Natural killer cell (primary cell): ENCODE measurements at regions not wholly inside any gene's neighbourhood (a gene's known extent, or its start where the extent isn't known, plus 50 kb on each side); places are given as distances from the start of the nearest gene placed in this dataset.

Source experiments
- ATAC-seq, 3 donors: fragments of 150-1000 bp in 2 of 3; fragments of 200-7000 bp in 1 of 3; cut with Tn5 transposase; 1 replicate in 1 of 3; 2 replicates in 2 of 3; pipeline ENCODE4 v1.10.0; 2021; ENCODE audit warnings: mild to moderate bottlenecking in 2 of 3, moderate library complexity in 2 of 3
- DNase-seq, 2 donors: peaks; one replicate each; pipeline versions ENCODE4 v3.0.0 to v3.0.0-alpha.2; 2013 to 2021; ENCODE audit warnings: mixed read lengths in 1 of 2
- H3K27ac ChIP-seq: one replicate; pipeline ENCODE4 v1.5.1; 2013; ENCODE audit warnings: mild to moderate bottlenecking, low read length
- H3K27me3 ChIP-seq: one replicate; pipeline ENCODE4 v1.6.1; 2013; ENCODE audit warnings: low read length; ENCODE audit not compliant: control insufficient read depth, insufficient read depth
- H3K36me3 ChIP-seq: one replicate; pipeline ENCODE4 v1.6.1; 2013; ENCODE audit warnings: low read length; ENCODE audit not compliant: control insufficient read depth, insufficient read depth
- H3K4me1 ChIP-seq: one replicate; pipeline ENCODE4 v1.6.1; 2013; ENCODE audit warnings: low read length; ENCODE audit not compliant: control insufficient read depth, insufficient read depth
- H3K4me3 ChIP-seq: one replicate; pipeline ENCODE4 v1.5.1; 2013; ENCODE audit warnings: low read length
- H3K9me3 ChIP-seq: one replicate; pipeline ENCODE4 v1.6.1; 2013; ENCODE audit warnings: low read length; ENCODE audit not compliant: control insufficient read depth, insufficient read depth
- H3K27ac Mint-ChIP-seq, 2 donors: one replicate each; pipeline ENCODE4 v1.8.0; 2022; ENCODE audit warnings: mild to moderate bottlenecking in 2 of 2, mixed read lengths in 2 of 2, moderate library complexity in 1 of 2
- H3K27me3 Mint-ChIP-seq, 2 donors: one replicate each; pipeline ENCODE4 v1.8.0; 2022; ENCODE audit warnings: low read depth in 2 of 2, mixed read lengths in 2 of 2
- H3K36me3 Mint-ChIP-seq: one replicate; pipeline ENCODE4 v1.8.0; 2022; ENCODE audit warnings: mixed read lengths
- H3K4me1 Mint-ChIP-seq, 2 donors: one replicate each; pipeline ENCODE4 v1.8.0; 2022; ENCODE audit warnings: mixed read lengths in 2 of 2
- H3K4me3 Mint-ChIP-seq: one replicate; pipeline ENCODE4 v1.8.0; 2022; ENCODE audit warnings: mild to moderate bottlenecking, moderate library complexity, mixed read lengths
- H3K9me3 Mint-ChIP-seq, 2 donors: one replicate each; pipeline ENCODE4 v1.8.0; 2022; ENCODE audit warnings: mixed read lengths in 2 of 2
- CTCF ChIP-seq: fragments of 200-600 bp; IDR thresholded peaks from one replicate; pipeline ENCODE4 v1.8.0; 2022; ENCODE audit warnings: antibody characterized with exemption
- WGBS: methylation state at CpG from one replicate; pipeline ENCODE4 v1.1.7; 2013; ENCODE audit warnings: missing lambda C conversion rate; ENCODE audit not compliant: insufficient coverage; 5-methylcytosine and 5-hydroxymethylcytosine counted together
- intact Hi-C: fragments of 100-400 bp; cut with micrococcal nuclease; formaldehyde crosslinking; loops from one replicate; pipeline ENCODE4 v1.14.2; 2022

DNA sequence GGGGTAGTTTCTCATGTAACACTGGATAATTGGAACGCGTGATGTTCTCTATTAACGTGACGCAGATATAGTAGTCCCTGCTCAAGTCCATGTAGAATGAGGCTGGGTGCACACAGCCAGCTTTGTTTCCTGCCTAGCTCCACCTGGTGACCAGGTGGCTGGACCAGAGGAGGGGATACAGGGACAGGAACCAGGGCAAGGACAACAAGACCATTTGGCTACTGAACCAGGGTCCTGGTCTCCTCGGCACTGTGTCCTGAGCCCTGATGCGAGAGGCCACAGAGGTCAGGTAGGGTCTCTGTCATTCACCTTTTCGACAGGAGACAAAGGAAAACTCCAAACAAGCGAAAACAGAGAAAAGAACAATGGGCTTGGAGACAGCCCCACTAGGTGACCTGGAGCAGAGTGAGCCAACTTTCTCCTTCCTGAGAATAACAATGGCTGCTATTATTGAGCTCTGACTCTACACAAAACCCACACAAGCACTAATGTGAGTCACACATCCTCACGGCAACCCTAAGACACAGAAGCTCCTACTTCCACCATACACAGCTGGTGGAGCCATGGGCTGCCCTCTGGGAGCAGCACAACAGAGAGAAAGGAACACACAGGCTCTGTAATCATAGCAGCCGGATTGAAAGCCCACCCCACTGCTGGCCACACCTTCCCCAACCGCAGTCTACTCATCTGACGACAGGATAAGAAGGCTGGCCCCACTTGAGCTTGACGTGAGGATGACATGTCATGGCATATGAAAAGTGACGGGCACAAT lies 67.3 kb upstream of the TEX51 start:
- no peak for DNase-seq
- H3K27ac ChIP-seq: no peak overlapping the region

GRCh38 chr2:126832014-126832413 lies 66.7 kb upstream of the TEX51 start:
- Mint-ChIP-seq H3K4me3 (no peak overlapping the region), H3K4me1 (no peaks in the 10 kb centered on the region), H3K9me3 (no peaks in the 10 kb centered on the region), H3K27me3 (peaks cover 0 to 6% of the 10 kb centered on the region in 2 donors), H3K36me3 (no peaks in the 10 kb centered on the region), H3K27ac (no peak overlapping the region)
- H3K9me3 ChIP-seq: no peaks in the 10 kb centered on the region
- ATAC-seq (no peak), DNase-seq (no peak)
- no peak for TF ChIP-seq CTCF
- no peak overlapping the region for H3K4me3 ChIP-seq
- no peak overlapping the region for H3K27ac ChIP-seq
- peaks cover 4% of the 10 kb centered on the region for H3K4me1 ChIP-seq
- H3K27me3 ChIP-seq: no peaks in the 10 kb centered on the region
- no peaks in the 10 kb centered on the region for H3K36me3 ChIP-seq
- intact Hi-C loops: no loop called here

More for the DNA sequence above, 67.3 kb upstream of the TEX51 start:
- no peaks in the 10 kb centered on the region for H3K36me3 Mint-ChIP-seq
- H3K9me3 ChIP-seq: no peaks in the 10 kb centered on the region
- no peak overlapping the region for H3K4me3 ChIP-seq
- no peaks in the 10 kb centered on the region for H3K4me1 Mint-ChIP-seq
- no peak for ATAC-seq
- H3K27me3 Mint-ChIP-seq: peaks cover 0 to 11% of the 10 kb centered on the region in 2 donors
- no peak for TF ChIP-seq CTCF
- no peaks in the 10 kb centered on the region for H3K9me3 Mint-ChIP-seq
- H3K4me3 Mint-ChIP-seq: no peak overlapping the region
- intact Hi-C loops: no loop called here
- 83% methylated on average over 14 of the region's 14 CpGs for WGBS
- no peaks in the 10 kb centered on the region for H3K27me3 ChIP-seq
- peaks cover 4% of the 10 kb centered on the region for H3K4me1 ChIP-seq
- H3K27ac Mint-ChIP-seq: no peak overlapping the region
- no peaks in the 10 kb centered on the region for H3K36me3 ChIP-seq

- Histone ChIP-seq H3K27me3 (no peaks in the 10 kb centered on the region), H3K27ac (no peak overlapping the region), H3K36me3 (no peaks in the 10 kb centered on the region), H3K4me3 (no peak overlapping the region), H3K9me3 (no peaks in the 10 kb centered on the region), H3K4me1 (peaks cover 4% of the 10 kb centered on the region)
- H3K4me1 Mint-ChIP-seq: no peaks in the 10 kb centered on the region
- H3K9me3 Mint-ChIP-seq: no peaks in the 10 kb centered on the region
- no peak overlapping the region for H3K27ac Mint-ChIP-seq
- ATAC-seq (no peak), DNase-seq (no peak)
- no peaks in the 10 kb centered on the region for H3K36me3 Mint-ChIP-seq
- intact Hi-C loops: no loop called here
- TF ChIP-seq CTCF: no peak
- peaks cover 0 to 2% of the 10 kb centered on the region in 2 donors for H3K27me3 Mint-ChIP-seq
- H3K4me3 Mint-ChIP-seq: no peak overlapping the region
- 90% methylated on average over 3 of the region's 5 CpGs for WGBS
These were observed 65.9 kb upstream of the TEX51 start for GRCh38 chr2:126832757-126833156.
